ENCODE measurements at regions not wholly inside any gene's neighbourhood (a gene's known extent, or its start where the extent isn't known, plus 50 kb on each side); places are given as distances from the start of the nearest gene placed in this dataset.
"Not testable (repeated sequence)": the region's sequence is repeated elsewhere in the genome, so short reads cannot be mapped to it uniquely, and the experiment has no call there.

DNA sequence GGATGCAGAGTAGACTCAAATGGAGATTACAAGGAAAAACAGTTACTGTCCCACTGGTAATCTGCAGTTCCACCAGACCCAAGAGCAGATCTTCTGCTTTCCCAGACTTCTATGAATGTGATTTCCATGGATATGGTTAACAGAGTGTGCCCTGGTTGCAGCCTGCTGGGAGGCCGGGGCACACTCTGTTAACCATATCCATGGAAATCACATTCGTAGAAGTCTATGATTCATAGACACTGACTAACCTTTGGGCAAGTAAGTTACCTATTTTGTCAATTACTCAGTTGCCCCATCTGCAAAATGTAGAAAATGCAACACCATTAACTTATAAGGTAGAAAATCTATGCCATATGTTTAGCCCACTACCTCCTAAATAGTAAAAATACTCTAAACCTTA, 443.1 kb upstream of the PITX2 start:
- H3K27ac ChIP-seq (ENCODE audit: low read depth, low read length): no peak overlapping the region
- H3K4me1 ChIP-seq (ENCODE audit: control insufficient read depth, insufficient read depth, low read length): peaks cover 9% of the 10 kb centered on the region
- no peaks in the 10 kb centered on the region for H3K9me3 ChIP-seq (ENCODE audit: control insufficient read depth, insufficient read depth, low read length)
- no peaks in the 10 kb centered on the region for H3K27me3 ChIP-seq (ENCODE audit: control insufficient read depth, insufficient read depth, low read length)
- H3K36me3 ChIP-seq (ENCODE audit: control insufficient read depth, insufficient read depth, low read length): no peaks in the 10 kb centered on the region
- H3K4me3 ChIP-seq (ENCODE audit: low read depth, low read length): no peak overlapping the region
- H3K9ac ChIP-seq (ENCODE audit: low read depth, low read length): no peak overlapping the region

- no peaks in the 10 kb centered on the region for H3K9me3 ChIP-seq (ENCODE audit: control insufficient read depth, insufficient read depth, low read length)
- H3K4me3 ChIP-seq (ENCODE audit: low read depth, low read length): no peak overlapping the region
- H3K9ac ChIP-seq (ENCODE audit: low read depth, low read length): no peak overlapping the region
- H3K36me3 ChIP-seq (ENCODE audit: control insufficient read depth, insufficient read depth, low read length): no peaks in the 10 kb centered on the region
- no peaks in the 10 kb centered on the region for H3K27me3 ChIP-seq (ENCODE audit: control insufficient read depth, insufficient read depth, low read length)
- H3K4me1 ChIP-seq (ENCODE audit: control insufficient read depth, insufficient read depth, low read length): peaks cover 9% of the 10 kb centered on the region
- no peak overlapping the region for H3K27ac ChIP-seq (ENCODE audit: low read depth, low read length)
Measured at GRCh38 chr4:111066447-111066846, 443.6 kb upstream of the PITX2 start.

- Histone ChIP-seq H3K9me3 (ENCODE audit: control insufficient read depth, insufficient read depth, low read length) (no peaks in the 10 kb centered on the region), H3K4me1 (ENCODE audit: control insufficient read depth, insufficient read depth, low read length) (peaks cover 9% of the 10 kb centered on the region), H3K4me3 (ENCODE audit: low read depth, low read length) (no peak overlapping the region), H3K9ac (ENCODE audit: low read depth, low read length) (no peak overlapping the region), H3K27me3 (ENCODE audit: control insufficient read depth, insufficient read depth, low read length) (no peaks in the 10 kb centered on the region), H3K36me3 (ENCODE audit: control insufficient read depth, insufficient read depth, low read length) (no peaks in the 10 kb centered on the region), H3K27ac (ENCODE audit: low read depth, low read length) (no peak overlapping the region)
Measured at GRCh38 chr4:111066887-111067286, 444.0 kb upstream of the PITX2 start.

- Histone ChIP-seq H3K9ac (ENCODE audit: low read depth, low read length) (no peak overlapping the region), H3K9me3 (ENCODE audit: control insufficient read depth, insufficient read depth, low read length) (no peaks in the 10 kb centered on the region), H3K27me3 (ENCODE audit: control insufficient read depth, insufficient read depth, low read length) (no peaks in the 10 kb centered on the region), H3K36me3 (ENCODE audit: control insufficient read depth, insufficient read depth, low read length) (no peaks in the 10 kb centered on the region), H3K4me1 (ENCODE audit: control insufficient read depth, insufficient read depth, low read length) (peaks cover 9% of the 10 kb centered on the region), H3K4me3 (ENCODE audit: low read depth, low read length) (no peak overlapping the region), H3K27ac (ENCODE audit: low read depth, low read length) (no peak overlapping the region)
Measured at GRCh38 chr4:111068883-111069282, 446.0 kb upstream of the PITX2 start.

DNA sequence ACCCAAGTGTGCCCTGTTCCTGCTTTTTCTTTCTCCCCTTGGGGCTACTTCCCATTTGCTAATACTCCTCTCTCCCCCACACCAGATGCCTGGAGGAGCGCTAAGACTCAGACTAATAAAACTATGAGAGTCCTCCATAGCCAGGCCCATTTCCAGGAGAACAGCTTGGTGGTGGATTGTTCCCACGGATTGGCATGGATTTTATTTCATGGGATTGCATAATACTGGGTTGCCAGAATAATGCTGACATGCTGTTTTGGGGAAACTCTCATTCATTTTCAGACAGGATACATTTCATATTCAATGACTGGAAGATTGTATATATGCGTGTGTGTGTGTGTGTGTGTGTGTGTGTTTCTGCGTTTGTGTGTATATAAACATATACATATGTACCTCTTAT, 447.5 kb upstream of the PITX2 start:
- no peaks in the 10 kb centered on the region for H3K27me3 ChIP-seq (ENCODE audit: control insufficient read depth, insufficient read depth, low read length)
- no peak overlapping the region for H3K4me3 ChIP-seq (ENCODE audit: low read depth, low read length)
- H3K9me3 ChIP-seq (ENCODE audit: control insufficient read depth, insufficient read depth, low read length): no peaks in the 10 kb centered on the region
- H3K36me3 ChIP-seq (ENCODE audit: control insufficient read depth, insufficient read depth, low read length): no peaks in the 10 kb centered on the region
- H3K27ac ChIP-seq (ENCODE audit: low read depth, low read length): no peak overlapping the region
- no peaks in the 10 kb centered on the region for H3K4me1 ChIP-seq (ENCODE audit: control insufficient read depth, insufficient read depth, low read length)
- no peak overlapping the region for H3K9ac ChIP-seq (ENCODE audit: low read depth, low read length)

DNA sequence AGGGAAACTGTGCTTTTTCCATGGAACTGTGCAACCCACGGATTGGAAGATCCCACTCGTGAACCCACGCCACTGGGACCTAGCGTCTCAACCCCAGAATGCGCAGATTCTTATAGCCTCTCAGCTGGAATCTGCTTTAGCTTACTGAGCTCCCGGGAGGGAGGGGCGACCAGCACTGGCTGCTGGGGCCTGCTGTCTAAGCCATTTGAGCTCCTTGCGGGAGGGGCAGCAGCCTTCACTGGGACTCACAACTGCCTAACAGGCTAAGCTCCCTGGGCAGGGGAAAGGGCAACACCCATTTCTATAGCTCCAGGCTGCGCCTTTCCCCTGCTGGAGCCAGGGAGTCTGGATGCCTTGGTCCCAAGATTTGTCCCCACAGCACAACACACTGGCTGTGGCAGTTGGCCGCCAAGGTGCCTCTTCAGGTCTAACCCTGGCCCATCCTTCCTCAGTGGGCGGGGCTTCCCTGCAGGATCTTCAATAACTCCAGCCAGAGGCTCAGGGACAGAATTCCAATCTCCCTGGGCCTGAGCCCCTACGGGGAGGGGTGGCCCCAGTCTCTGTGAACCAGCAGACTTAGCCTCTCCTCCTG, 451.7 kb upstream of the PITX2 start:
- no peaks in the 10 kb centered on the region for H3K9me3 ChIP-seq (ENCODE audit: control insufficient read depth, insufficient read depth, low read length)
- no peaks in the 10 kb centered on the region for H3K27me3 ChIP-seq (ENCODE audit: control insufficient read depth, insufficient read depth, low read length)
- H3K36me3 ChIP-seq (ENCODE audit: control insufficient read depth, insufficient read depth, low read length): no peaks in the 10 kb centered on the region
- H3K27ac ChIP-seq (ENCODE audit: low read depth, low read length): no peak overlapping the region
- no peaks in the 10 kb centered on the region for H3K4me1 ChIP-seq (ENCODE audit: control insufficient read depth, insufficient read depth, low read length)
- no peak overlapping the region for H3K9ac ChIP-seq (ENCODE audit: low read depth, low read length)
- H3K4me3 ChIP-seq (ENCODE audit: low read depth, low read length): no peak overlapping the region

DNA sequence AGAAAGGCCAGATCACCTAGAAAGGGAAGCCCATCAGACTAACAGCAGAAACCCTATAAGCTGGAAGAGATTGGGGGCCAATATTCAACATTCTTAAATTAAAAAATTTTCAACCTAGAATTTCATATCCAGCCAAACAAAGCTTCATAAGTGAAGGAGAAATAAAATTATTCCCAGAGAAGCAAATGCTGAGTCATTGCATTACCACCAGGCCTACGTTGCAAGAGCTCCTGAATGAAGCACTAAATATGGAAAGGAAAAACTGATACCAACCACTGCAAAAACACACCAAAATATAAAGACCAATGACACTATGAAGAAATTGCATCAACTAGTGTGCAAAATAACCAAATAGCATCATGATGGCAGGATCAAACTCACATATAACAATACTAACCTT, 453.4 kb upstream of the PITX2 start:
- H3K9me3 ChIP-seq (ENCODE audit: control insufficient read depth, insufficient read depth, low read length); H3K4me3 ChIP-seq (ENCODE audit: low read depth, low read length); H3K27ac ChIP-seq (ENCODE audit: low read depth, low read length); H3K36me3 ChIP-seq (ENCODE audit: control insufficient read depth, insufficient read depth, low read length); H3K27me3 ChIP-seq (ENCODE audit: control insufficient read depth, insufficient read depth, low read length); H3K9ac ChIP-seq (ENCODE audit: low read depth, low read length); H3K4me1 ChIP-seq (ENCODE audit: control insufficient read depth, insufficient read depth, low read length): not testable (repeated sequence)

DNA sequence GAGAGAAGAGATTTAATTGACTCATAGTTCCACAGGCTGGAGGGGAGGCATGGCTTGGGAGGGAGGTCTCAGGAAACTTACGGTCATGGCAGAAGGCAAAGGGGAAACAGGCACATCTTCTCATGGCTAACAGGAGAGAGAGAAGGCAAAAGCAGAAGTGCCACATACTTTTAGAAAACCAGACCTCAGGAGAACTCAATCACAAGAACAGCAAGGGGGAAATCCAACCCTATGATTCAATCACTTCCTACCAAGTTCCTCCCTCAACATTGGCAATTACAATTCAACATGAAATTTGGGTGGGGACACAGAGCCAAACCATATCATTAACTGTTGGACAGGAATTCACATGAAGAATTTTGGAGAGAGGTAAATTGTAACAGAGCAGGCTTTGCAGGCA, 485.3 kb upstream of the PITX2 start:
- Histone ChIP-seq H3K4me1 (ENCODE audit: control insufficient read depth, insufficient read depth, low read length) (no peaks in the 10 kb centered on the region), H3K36me3 (ENCODE audit: control insufficient read depth, insufficient read depth, low read length) (no peaks in the 10 kb centered on the region), H3K9ac (ENCODE audit: low read depth, low read length) (no peak overlapping the region), H3K27ac (ENCODE audit: low read depth, low read length) (no peak overlapping the region), H3K4me3 (ENCODE audit: low read depth, low read length) (no peak overlapping the region), H3K9me3 (ENCODE audit: control insufficient read depth, insufficient read depth, low read length) (no peaks in the 10 kb centered on the region), H3K27me3 (ENCODE audit: control insufficient read depth, insufficient read depth, low read length) (no peaks in the 10 kb centered on the region)

GRCh38 chr4:111113591-111113990, 490.7 kb upstream of the PITX2 start:
- Histone ChIP-seq H3K9me3 (ENCODE audit: control insufficient read depth, insufficient read depth, low read length) (no peaks in the 10 kb centered on the region), H3K27ac (ENCODE audit: low read depth, low read length) (no peak overlapping the region), H3K9ac (ENCODE audit: low read depth, low read length) (no peak overlapping the region)

GRCh38 chr4:111115881-111116280, 493.0 kb upstream of the PITX2 start:
- Histone ChIP-seq H3K27me3 (ENCODE audit: control insufficient read depth, insufficient read depth, low read length) (no peaks in the 10 kb centered on the region), H3K36me3 (ENCODE audit: control insufficient read depth, insufficient read depth, low read length) (no peaks in the 10 kb centered on the region), H3K4me1 (ENCODE audit: control insufficient read depth, insufficient read depth, low read length) (no peaks in the 10 kb centered on the region), H3K9me3 (ENCODE audit: control insufficient read depth, insufficient read depth, low read length) (no peaks in the 10 kb centered on the region), H3K4me3 (ENCODE audit: low read depth, low read length) (no peak overlapping the region), H3K27ac (ENCODE audit: low read depth, low read length) (no peak overlapping the region), H3K9ac (ENCODE audit: low read depth, low read length) (no peak overlapping the region)

More at GRCh38 chr4:111113591-111113990, 490.7 kb upstream of the PITX2 start:
- Histone ChIP-seq H3K4me3 (ENCODE audit: low read depth, low read length) (no peak overlapping the region), H3K27me3 (ENCODE audit: control insufficient read depth, insufficient read depth, low read length) (no peaks in the 10 kb centered on the region), H3K4me1 (ENCODE audit: control insufficient read depth, insufficient read depth, low read length) (no peaks in the 10 kb centered on the region), H3K36me3 (ENCODE audit: control insufficient read depth, insufficient read depth, low read length) (no peaks in the 10 kb centered on the region)

GRCh38 chr4:111120191-111120590, 497.3 kb upstream of the PITX2 start:
- Histone ChIP-seq H3K27me3 (ENCODE audit: control insufficient read depth, insufficient read depth, low read length) (no peaks in the 10 kb centered on the region), H3K9ac (ENCODE audit: low read depth, low read length) (no peak overlapping the region), H3K36me3 (ENCODE audit: control insufficient read depth, insufficient read depth, low read length) (no peaks in the 10 kb centered on the region), H3K9me3 (ENCODE audit: control insufficient read depth, insufficient read depth, low read length) (no peaks in the 10 kb centered on the region), H3K4me1 (ENCODE audit: control insufficient read depth, insufficient read depth, low read length) (no peaks in the 10 kb centered on the region), H3K4me3 (ENCODE audit: low read depth, low read length) (no peak overlapping the region), H3K27ac (ENCODE audit: low read depth, low read length) (no peak overlapping the region)

- Histone ChIP-seq H3K4me3 (ENCODE audit: low read depth, low read length) (no peak overlapping the region), H3K27ac (ENCODE audit: low read depth, low read length) (no peak overlapping the region), H3K9ac (ENCODE audit: low read depth, low read length) (no peak overlapping the region), H3K36me3 (ENCODE audit: control insufficient read depth, insufficient read depth, low read length) (no peaks in the 10 kb centered on the region), H3K27me3 (ENCODE audit: control insufficient read depth, insufficient read depth, low read length) (no peaks in the 10 kb centered on the region), H3K9me3 (ENCODE audit: control insufficient read depth, insufficient read depth, low read length) (no peaks in the 10 kb centered on the region), H3K4me1 (ENCODE audit: control insufficient read depth, insufficient read depth, low read length) (no peaks in the 10 kb centered on the region)
Measured at GRCh38 chr4:111126340-111126739, 503.5 kb upstream of the PITX2 start.

Data from HUES48 (cell line).